ENCODE measurements at regions not wholly inside any gene's neighbourhood (a gene's known extent, or its start where the extent isn't known, plus 50 kb on each side); places are given as distances from the start of the nearest gene placed in this dataset.

DNA sequence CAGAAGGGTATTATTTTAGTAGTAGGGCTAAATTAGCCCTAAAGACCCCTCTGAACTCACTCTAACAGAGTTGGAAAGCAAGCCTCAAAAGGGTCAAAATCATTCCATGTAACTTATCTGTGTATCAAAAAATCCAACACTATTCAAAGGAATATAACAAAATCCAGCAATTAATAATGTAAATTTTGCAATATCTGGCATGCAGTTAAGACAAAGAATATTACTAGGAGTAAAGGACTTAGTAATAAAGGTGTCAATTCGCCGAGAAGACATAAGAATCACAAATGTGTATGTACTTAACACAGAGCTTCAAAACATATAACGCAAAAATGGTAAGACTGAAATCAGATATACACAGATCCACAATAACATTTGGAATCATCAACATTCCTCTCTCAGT is 71.2 kb upstream of the PFN2 start:
- H3K4me1 ChIP-seq (ENCODE audit: control insufficient read depth in 1 of 2, insufficient read depth in 2 of 2, low read length in 2 of 2): no peaks in the 10 kb centered on the region
- peaks cover 6 to 22% (median 16%) of the 10 kb centered on the region in 7 donors for H3K9me3 Mint-ChIP-seq
- H2AFZ ChIP-seq (ENCODE audit: insufficient read depth, low read depth, low read length, poor library complexity, severe bottlenecking): no peak overlapping the region
- intact Hi-C loops (cut with micrococcal nuclease): no loop called here
- H3K27me3 ChIP-seq (ENCODE audit: control insufficient read depth in 2 of 2, insufficient read depth in 2 of 2, low read length in 2 of 2): no peaks in the 10 kb centered on the region
- no peaks in the 10 kb centered on the region for H3K4me1 Mint-ChIP-seq
- peaks cover 7 to 8% of the 10 kb centered on the region in 2 donors for H3K9me3 ChIP-seq (replicated peaks in 1 of 2; ENCODE audit: control insufficient read depth in 1 of 2, insufficient read depth in 1 of 2, low read length in 2 of 2)
- no peak overlapping the region for H3K4me3 Mint-ChIP-seq
- H3K4me2 ChIP-seq (replicated peaks; ENCODE audit: extremely low read depth, low read length, poor library complexity, severe bottlenecking): no peak overlapping the region
- no peaks in the 10 kb centered on the region for H4K20me1 ChIP-seq (ENCODE audit: insufficient read depth, low read length)
- H3K4me3 ChIP-seq (replicated peaks in 1 of 3; ENCODE audit: low read depth in 2 of 3, low read length in 3 of 3): no peak overlapping the region
- no peak for DNase-seq
- no peaks in the 10 kb centered on the region for H3K36me3 Mint-ChIP-seq
- TF ChIP-seq, protein P1, sequence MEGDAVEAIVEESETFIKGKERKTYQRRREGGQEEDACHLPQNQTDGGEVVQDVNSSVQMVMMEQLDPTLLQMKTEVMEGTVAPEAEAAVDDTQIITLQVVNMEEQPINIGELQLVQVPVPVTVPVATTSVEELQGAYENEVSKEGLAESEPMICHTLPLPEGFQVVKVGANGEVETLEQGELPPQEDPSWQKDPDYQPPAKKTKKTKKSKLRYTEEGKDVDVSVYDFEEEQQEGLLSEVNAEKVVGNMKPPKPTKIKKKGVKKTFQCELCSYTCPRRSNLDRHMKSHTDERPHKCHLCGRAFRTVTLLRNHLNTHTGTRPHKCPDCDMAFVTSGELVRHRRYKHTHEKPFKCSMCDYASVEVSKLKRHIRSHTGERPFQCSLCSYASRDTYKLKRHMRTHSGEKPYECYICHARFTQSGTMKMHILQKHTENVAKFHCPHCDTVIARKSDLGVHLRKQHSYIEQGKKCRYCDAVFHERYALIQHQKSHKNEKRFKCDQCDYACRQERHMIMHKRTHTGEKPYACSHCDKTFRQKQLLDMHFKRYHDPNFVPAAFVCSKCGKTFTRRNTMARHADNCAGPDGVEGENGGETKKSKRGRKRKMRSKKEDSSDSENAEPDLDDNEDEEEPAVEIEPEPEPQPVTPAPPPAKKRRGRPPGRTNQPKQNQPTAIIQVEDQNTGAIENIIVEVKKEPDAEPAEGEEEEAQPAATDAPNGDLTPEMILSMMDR (IDR thresholded peaks at IDR 0.05): no peak
- no peak overlapping the region for H3K9ac ChIP-seq (ENCODE audit: insufficient read depth, low read length, poor library complexity, severe bottlenecking)
- H3K79me2 ChIP-seq (ENCODE audit: insufficient read depth, low read length): no peaks in the 10 kb centered on the region
- no peak overlapping the region for H3K27ac ChIP-seq (ENCODE audit: low read depth in 1 of 2, low read length in 2 of 2)
- no peaks in the 10 kb centered on the region for H3K36me3 ChIP-seq (replicated peaks in 1 of 2; ENCODE audit: control insufficient read depth in 1 of 2, insufficient read depth in 2 of 2, low read length in 2 of 2)
- WGBS (ENCODE audit: insufficient coverage): no CpG with 5 or more reads among the region's 3 CpGs
- peaks cover 0 to 6% (median 0%) of the 10 kb centered on the region in 3 donors for H3K27me3 Mint-ChIP-seq (ENCODE audit: low read depth in 3 of 3)
- H3K27ac Mint-ChIP-seq: no peak overlapping the region

DNA sequence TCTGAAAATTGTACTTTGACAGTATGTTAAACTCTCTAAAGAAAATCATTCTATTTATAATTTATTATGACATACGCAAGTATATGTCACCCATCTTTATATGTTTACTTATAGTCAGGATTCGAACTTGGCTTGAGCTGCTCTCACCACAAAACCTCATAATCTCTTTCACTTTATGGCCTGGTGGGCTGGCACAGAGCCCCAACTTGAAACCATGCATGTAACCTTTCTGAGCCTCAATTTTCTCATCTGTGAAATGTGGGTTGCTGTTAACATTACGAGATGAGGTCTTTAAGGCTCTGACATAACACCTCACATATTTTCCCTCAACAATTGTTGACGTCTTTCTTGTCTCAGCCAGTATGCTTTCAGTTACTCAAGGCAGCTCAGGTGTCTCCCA is 69.4 kb upstream of the PFN2 start:
- no peaks in the 10 kb centered on the region for H4K20me1 ChIP-seq (ENCODE audit: insufficient read depth, low read length)
- H3K27me3 ChIP-seq (ENCODE audit: control insufficient read depth in 2 of 2, insufficient read depth in 2 of 2, low read length in 2 of 2): no peaks in the 10 kb centered on the region
- H3K36me3 ChIP-seq (replicated peaks in 1 of 2; ENCODE audit: control insufficient read depth in 1 of 2, insufficient read depth in 2 of 2, low read length in 2 of 2): no peaks in the 10 kb centered on the region
- intact Hi-C loops (cut with micrococcal nuclease): no loop called here
- H3K27me3 Mint-ChIP-seq (ENCODE audit: low read depth in 3 of 3): peaks cover 0 to 6% (median 0%) of the 10 kb centered on the region in 3 donors
- no peaks in the 10 kb centered on the region for H3K79me2 ChIP-seq (ENCODE audit: insufficient read depth, low read length)
- H3K27ac Mint-ChIP-seq: no peak overlapping the region
- no peak overlapping the region for H2AFZ ChIP-seq (ENCODE audit: insufficient read depth, low read depth, low read length, poor library complexity, severe bottlenecking)
- H3K4me1 ChIP-seq (ENCODE audit: control insufficient read depth in 1 of 2, insufficient read depth in 2 of 2, low read length in 2 of 2): no peaks in the 10 kb centered on the region
- H3K9me3 Mint-ChIP-seq: peaks cover 6 to 23% (median 19%) of the 10 kb centered on the region in 7 donors
- no peak overlapping the region for H3K4me3 Mint-ChIP-seq
- no peak overlapping the region for H3K27ac ChIP-seq (ENCODE audit: low read depth in 1 of 2, low read length in 2 of 2)
- H3K4me3 ChIP-seq (replicated peaks in 1 of 3; ENCODE audit: low read depth in 2 of 3, low read length in 3 of 3): no peak overlapping the region
- no peaks in the 10 kb centered on the region for H3K4me1 Mint-ChIP-seq
- 89% methylated on average over 1 of the region's 4 CpGs for WGBS (ENCODE audit: insufficient coverage)
- peaks cover 7 to 8% of the 10 kb centered on the region in 2 donors for H3K9me3 ChIP-seq (replicated peaks in 1 of 2; ENCODE audit: control insufficient read depth in 1 of 2, insufficient read depth in 1 of 2, low read length in 2 of 2)
- no peaks in the 10 kb centered on the region for H3K36me3 Mint-ChIP-seq
- no peak for DNase-seq
- no peak overlapping the region for H3K9ac ChIP-seq (ENCODE audit: insufficient read depth, low read length, poor library complexity, severe bottlenecking)
- TF ChIP-seq, protein P1 (IDR thresholded peaks at IDR 0.05): no peak
- no peak overlapping the region for H3K4me2 ChIP-seq (replicated peaks; ENCODE audit: extremely low read depth, low read length, poor library complexity, severe bottlenecking)

All from CD14-positive monocyte (primary cell).